ENCODE measurements at regions not wholly inside any gene's neighbourhood (a gene's known extent, or its start where the extent isn't known, plus 50 kb on each side); places are given as distances from the start of the nearest gene placed in this dataset.

DNA sequence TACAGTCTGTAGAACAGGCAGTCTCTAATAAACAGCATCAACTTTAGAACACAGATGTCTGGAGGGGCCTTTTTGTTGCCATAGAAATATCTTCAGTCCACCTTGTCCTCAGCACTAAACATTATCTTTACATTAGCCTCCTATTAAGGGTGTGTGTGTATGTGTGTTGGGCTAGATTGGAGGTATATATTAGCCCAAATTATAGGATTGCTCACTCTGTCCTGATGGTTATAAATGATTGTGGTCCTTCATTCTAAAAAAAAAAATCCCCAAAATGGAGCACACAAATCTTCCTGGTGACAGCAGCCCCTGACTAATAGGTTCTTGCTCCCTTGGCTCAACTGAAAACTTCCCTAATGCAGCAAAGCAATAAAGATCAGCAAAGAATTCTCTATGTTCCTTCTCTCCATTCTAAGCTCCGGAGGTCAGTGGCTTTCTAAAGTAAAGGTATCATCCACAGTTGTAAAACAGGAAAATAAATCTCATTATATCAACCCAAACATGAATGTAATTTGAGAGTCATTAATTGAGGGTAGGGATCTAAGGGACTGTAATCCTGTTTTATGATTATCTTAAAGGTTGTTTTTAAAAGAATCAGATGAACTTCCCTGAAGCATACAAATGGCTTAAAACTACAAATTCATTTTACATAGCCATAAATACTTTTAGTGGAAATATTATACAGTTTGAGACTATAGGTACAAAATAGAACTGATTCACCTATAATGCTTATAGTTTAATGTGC lies 232.7 kb downstream of the KLF12 start:
- TF ChIP-seq, protein P1, sequence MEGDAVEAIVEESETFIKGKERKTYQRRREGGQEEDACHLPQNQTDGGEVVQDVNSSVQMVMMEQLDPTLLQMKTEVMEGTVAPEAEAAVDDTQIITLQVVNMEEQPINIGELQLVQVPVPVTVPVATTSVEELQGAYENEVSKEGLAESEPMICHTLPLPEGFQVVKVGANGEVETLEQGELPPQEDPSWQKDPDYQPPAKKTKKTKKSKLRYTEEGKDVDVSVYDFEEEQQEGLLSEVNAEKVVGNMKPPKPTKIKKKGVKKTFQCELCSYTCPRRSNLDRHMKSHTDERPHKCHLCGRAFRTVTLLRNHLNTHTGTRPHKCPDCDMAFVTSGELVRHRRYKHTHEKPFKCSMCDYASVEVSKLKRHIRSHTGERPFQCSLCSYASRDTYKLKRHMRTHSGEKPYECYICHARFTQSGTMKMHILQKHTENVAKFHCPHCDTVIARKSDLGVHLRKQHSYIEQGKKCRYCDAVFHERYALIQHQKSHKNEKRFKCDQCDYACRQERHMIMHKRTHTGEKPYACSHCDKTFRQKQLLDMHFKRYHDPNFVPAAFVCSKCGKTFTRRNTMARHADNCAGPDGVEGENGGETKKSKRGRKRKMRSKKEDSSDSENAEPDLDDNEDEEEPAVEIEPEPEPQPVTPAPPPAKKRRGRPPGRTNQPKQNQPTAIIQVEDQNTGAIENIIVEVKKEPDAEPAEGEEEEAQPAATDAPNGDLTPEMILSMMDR (IDR thresholded peaks at IDR 0.05 in 2 of 3, conservative IDR thresholded peaks at IDR 0.05 in 1 of 3; ENCODE audit: borderline replicate concordance in 1 of 3, insufficient read depth in 1 of 3, low read depth in 2 of 3, low read length in 2 of 3): no peak
- TF ChIP-seq EZH2phosphoT487 (IDR thresholded peaks at IDR 0.05; ENCODE audit: borderline replicate concordance) (no peak), MAX (IDR thresholded peaks at IDR 0.05) (no peak), SP1 (IDR thresholded peaks at IDR 0.05; ENCODE audit: low read depth) (no peak), POLR2A (IDR thresholded peaks at IDR 0.05; ENCODE audit: borderline replicate concordance, extremely low read depth, insufficient read depth, insufficient read length) (no peak), RAD21 (IDR thresholded peaks at IDR 0.05; ENCODE audit: low read depth) (no peak), SIN3A (IDR thresholded peaks at IDR 0.05; ENCODE audit: low read depth) (no peak), JUND (IDR thresholded peaks at IDR 0.05) (no peak), POLR2AphosphoS5 (IDR thresholded peaks at IDR 0.05; ENCODE audit: low read depth, low read length) (no peak), EGR1 (IDR thresholded peaks at IDR 0.05; ENCODE audit: low read depth) (no peak)
- TF ChIP-seq, protein P2, sequence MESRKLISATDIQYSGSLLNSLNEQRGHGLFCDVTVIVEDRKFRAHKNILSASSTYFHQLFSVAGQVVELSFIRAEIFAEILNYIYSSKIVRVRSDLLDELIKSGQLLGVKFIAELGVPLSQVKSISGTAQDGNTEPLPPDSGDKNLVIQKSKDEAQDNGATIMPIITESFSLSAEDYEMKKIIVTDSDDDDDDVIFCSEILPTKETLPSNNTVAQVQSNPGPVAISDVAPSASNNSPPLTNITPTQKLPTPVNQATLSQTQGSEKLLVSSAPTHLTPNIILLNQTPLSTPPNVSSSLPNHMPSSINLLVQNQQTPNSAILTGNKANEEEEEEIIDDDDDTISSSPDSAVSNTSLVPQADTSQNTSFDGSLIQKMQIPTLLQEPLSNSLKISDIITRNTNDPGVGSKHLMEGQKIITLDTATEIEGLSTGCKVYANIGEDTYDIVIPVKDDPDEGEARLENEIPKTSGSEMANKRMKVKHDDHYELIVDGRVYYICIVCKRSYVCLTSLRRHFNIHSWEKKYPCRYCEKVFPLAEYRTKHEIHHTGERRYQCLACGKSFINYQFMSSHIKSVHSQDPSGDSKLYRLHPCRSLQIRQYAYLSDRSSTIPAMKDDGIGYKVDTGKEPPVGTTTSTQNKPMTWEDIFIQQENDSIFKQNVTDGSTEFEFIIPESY (IDR thresholded peaks at IDR 0.05; ENCODE audit: extremely low read depth, insufficient replicate concordance, low read length): no peak

All from HCT116 (cell line).